Mucosa of gallbladder (tissue), 1 donor: ENCODE measurements at regions not wholly inside any gene's neighbourhood (a gene's known extent, or its start where the extent isn't known, plus 50 kb on each side); places are given as distances from the start of the nearest gene placed in this dataset.

ENCODE experiments used
- DNase-seq: peaks from one replicate; pipeline ENCODE4 v3.0.0-alpha.2; 2020; ENCODE audit warnings: low spot score
- donor health status: DM: no; HTN: no; CAD: no.

- DNase-seq, result no peak
Observed at GRCh38 chr6:21808551-21809242, 215.1 kb downstream of the SOX4 start.

- DNase-seq, result no peak
Observed at GRCh38 chr6:21811484-21811883, 217.9 kb downstream of the SOX4 start.

- DNase-seq, result no peak
Observed at GRCh38 chr6:21816231-21816630, 222.7 kb downstream of the SOX4 start.

- no peak for DNase-seq
Observed at GRCh38 chr6:21820442-21820841, 226.9 kb downstream of the SOX4 start.

GRCh38 chr6:21823371-21823770 is 229.8 kb downstream of the SOX4 start:
- DNase-seq, result no peak

GRCh38 chr6:21824431-21825177 is 231.1 kb downstream of the SOX4 start:
- DNase-seq, result no peak

- no peak for DNase-seq
Observed at GRCh38 chr6:21826023-21826422, 232.5 kb downstream of the SOX4 start.

GRCh38 chr6:21826904-21827303 is 233.4 kb downstream of the SOX4 start:
- no peak for DNase-seq

GRCh38 chr6:21827425-21828202 is 234.1 kb downstream of the SOX4 start:
- DNase-seq, result no peak

- no peak for DNase-seq
Observed at GRCh38 chr6:21828704-21829103, 235.2 kb downstream of the SOX4 start.

GRCh38 chr6:21829126-21829525 is 235.6 kb downstream of the SOX4 start:
- DNase-seq, result no peak

- DNase-seq, result no peak
Observed at GRCh38 chr6:21831521-21832291, 238.2 kb downstream of the SOX4 start.

GRCh38 chr6:21836277-21836676 is 242.7 kb downstream of the SOX4 start:
- DNase-seq, result no peak

GRCh38 chr6:21836772-21837425 is 243.3 kb downstream of the SOX4 start:
- no peak for DNase-seq

GRCh38 chr6:21840428-21840827 is 246.9 kb downstream of the SOX4 start:
- no peak for DNase-seq

- peak; percentile 60 for DNase-seq
Observed at GRCh38 chr6:21842875-21843645, 249.5 kb downstream of the SOX4 start.

GRCh38 chr6:21844120-21844917 is 250.8 kb downstream of the SOX4 start:
- DNase-seq, result no peak

GRCh38 chr6:21845018-21845417 is 251.5 kb downstream of the SOX4 start:
- no peak for DNase-seq

- DNase-seq, result peak; percentile 28
Observed at GRCh38 chr6:21845439-21846140, 252.0 kb downstream of the SOX4 start.
